Gastrocnemius medialis (tissue), 4 donors: ENCODE measurements at regions not wholly inside any gene's neighbourhood (a gene's known extent, or its start where the extent isn't known, plus 50 kb on each side); places are given as distances from the start of the nearest gene placed in this dataset.

Experiments used
- POLR2A ChIP-seq, 2 donors: fragments of 450-650 bp; IDR thresholded peaks; one replicate each; pipeline ENCODE4 v1.6.1; 2017; ENCODE audit warnings: antibody characterized with exemption in 2 of 2, mild to moderate bottlenecking in 2 of 2, moderate library complexity in 2 of 2
- TF ChIP-seq, protein P1 (sequence below), 5 experiments: fragments of 450-650 bp in 3 of 5; fragments of 200-600 bp in 2 of 5; sonication (generic) in 2 of 5; IDR thresholded peaks in 4 of 5; conservative IDR thresholded peaks in 1 of 5; 1 replicate in 4 of 5; 2 replicates in 1 of 5; pipeline ENCODE4 v1.5.1; 2016 to 2019; ENCODE audit warnings: antibody characterized with exemption in 5 of 5, mild to moderate bottlenecking in 3 of 5, moderate library complexity in 3 of 5

DNA sequence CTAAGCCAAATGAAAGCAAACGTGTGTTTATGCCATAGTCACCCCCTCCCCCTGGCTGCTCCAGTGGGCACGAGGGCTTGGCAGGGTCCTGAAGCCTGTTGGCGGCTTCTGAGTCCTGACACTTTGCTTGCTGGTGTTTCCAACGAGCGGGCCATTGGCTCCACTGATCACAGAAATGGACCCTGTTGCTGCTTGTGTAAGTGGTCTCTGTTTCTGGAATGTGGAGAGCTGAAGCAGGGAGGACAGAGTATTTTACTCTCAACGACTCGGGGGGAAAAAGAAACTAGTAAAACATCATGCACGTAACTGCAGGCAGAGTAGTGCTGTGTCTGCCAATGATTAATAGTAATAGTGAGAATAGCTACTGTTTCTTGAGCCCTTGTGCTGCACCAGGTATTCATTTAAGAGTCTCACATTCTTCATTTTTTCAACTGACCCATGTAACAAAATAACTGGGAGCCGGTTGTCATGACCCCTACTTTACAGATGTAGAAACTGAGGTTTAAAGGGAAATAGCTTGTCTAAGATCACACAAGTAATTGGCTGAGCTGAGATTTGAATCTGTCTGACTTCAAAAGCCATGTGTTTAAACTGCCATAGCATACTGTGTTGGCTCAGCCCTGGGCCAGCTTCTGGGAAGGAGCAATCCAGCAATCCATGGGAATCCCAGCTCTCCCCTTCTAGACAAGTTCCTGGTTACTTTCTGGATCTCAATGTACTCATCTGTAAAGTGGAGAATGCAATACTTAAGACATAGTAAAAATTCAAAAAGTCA, 526.7 kb downstream of the INSC start:
- TF ChIP-seq POLR2A (IDR thresholded peaks at IDR 0.05) = no peak
- TF ChIP-seq, protein P1, sequence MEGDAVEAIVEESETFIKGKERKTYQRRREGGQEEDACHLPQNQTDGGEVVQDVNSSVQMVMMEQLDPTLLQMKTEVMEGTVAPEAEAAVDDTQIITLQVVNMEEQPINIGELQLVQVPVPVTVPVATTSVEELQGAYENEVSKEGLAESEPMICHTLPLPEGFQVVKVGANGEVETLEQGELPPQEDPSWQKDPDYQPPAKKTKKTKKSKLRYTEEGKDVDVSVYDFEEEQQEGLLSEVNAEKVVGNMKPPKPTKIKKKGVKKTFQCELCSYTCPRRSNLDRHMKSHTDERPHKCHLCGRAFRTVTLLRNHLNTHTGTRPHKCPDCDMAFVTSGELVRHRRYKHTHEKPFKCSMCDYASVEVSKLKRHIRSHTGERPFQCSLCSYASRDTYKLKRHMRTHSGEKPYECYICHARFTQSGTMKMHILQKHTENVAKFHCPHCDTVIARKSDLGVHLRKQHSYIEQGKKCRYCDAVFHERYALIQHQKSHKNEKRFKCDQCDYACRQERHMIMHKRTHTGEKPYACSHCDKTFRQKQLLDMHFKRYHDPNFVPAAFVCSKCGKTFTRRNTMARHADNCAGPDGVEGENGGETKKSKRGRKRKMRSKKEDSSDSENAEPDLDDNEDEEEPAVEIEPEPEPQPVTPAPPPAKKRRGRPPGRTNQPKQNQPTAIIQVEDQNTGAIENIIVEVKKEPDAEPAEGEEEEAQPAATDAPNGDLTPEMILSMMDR (IDR thresholded peaks at IDR 0.05 in 4 of 5, conservative IDR thresholded peaks at IDR 0.05 in 1 of 5) = no peak
